Subcutaneous abdominal adipose tissue (tissue), 5 donors: ENCODE measurements at regions not wholly inside any gene's neighbourhood (a gene's known extent, or its start where the extent isn't known, plus 50 kb on each side); places are given as distances from the start of the nearest gene placed in this dataset.
"Not testable (repeated sequence)": the region's sequence is repeated elsewhere in the genome, so short reads cannot be mapped to it uniquely, and the experiment has no call there.

Experiments
- H3K27ac ChIP-seq: one replicate; pipeline ENCODE4 v1.7.0; 2013; ENCODE audit warnings: low read depth, mild to moderate bottlenecking, inconsistent platforms, low read length, moderate library complexity
- H3K27me3 ChIP-seq, 5 donors: one replicate each; pipeline ENCODE4 v1.7.0; 2013; ENCODE audit warnings: low read length in 5 of 5, inconsistent platforms in 1 of 5; ENCODE audit not compliant: control insufficient read depth in 5 of 5, insufficient read depth in 4 of 5
- H3K36me3 ChIP-seq, 5 donors: one replicate each; pipeline ENCODE4 v1.7.0; 2013; ENCODE audit warnings: low read length in 5 of 5; ENCODE audit not compliant: control insufficient read depth in 5 of 5, insufficient read depth in 5 of 5
- H3K4me1 ChIP-seq, 5 donors: one replicate each; pipeline ENCODE4 v1.7.0; 2013; ENCODE audit warnings: low read length in 5 of 5, mild to moderate bottlenecking in 3 of 5, moderate library complexity in 1 of 5; ENCODE audit not compliant: control insufficient read depth in 5 of 5, insufficient read depth in 5 of 5
- H3K4me3 ChIP-seq, 5 donors: one replicate each; pipeline ENCODE4 v1.7.0; 2013; ENCODE audit warnings: low read length in 5 of 5, low read depth in 1 of 5
- H3K9ac ChIP-seq, 5 donors: one replicate each; pipeline ENCODE4 v1.7.0; 2013; ENCODE audit warnings: low read length in 5 of 5, mild to moderate bottlenecking in 4 of 5, moderate library complexity in 3 of 5
- H3K9me3 ChIP-seq, 5 donors: one replicate each; pipeline ENCODE4 v1.7.0; 2013; ENCODE audit warnings: low read length in 5 of 5; ENCODE audit not compliant: control insufficient read depth in 5 of 5
- donor health status: healthy.
- donor health status: healthy.
- donor health status: healthy.
- donor health status: healthy.
- donor health status: healthy.

- peaks cover 6 to 22% (median 17%) of the 10 kb centered on the region in 5 donors for H3K4me1 ChIP-seq
- H3K27ac ChIP-seq: peak overlapping the region; percentile 32
- no peaks in the 10 kb centered on the region for H3K9me3 ChIP-seq
- H3K4me3 ChIP-seq: no peak overlapping the region
- H3K36me3 ChIP-seq: no peaks in the 10 kb centered on the region
- H3K27me3 ChIP-seq: no peaks in the 10 kb centered on the region
- no peak overlapping the region for H3K9ac ChIP-seq
Measured at GRCh38 chr10:3571310-3571825, 213.6 kb downstream of the KLF6 start.

GRCh38 chr10:3570855-3571266 is 214.1 kb downstream of the KLF6 start:
- H3K27ac ChIP-seq: peak overlapping the region; percentile 32

GRCh38 chr10:3570131-3570729 is 214.8 kb downstream of the KLF6 start:
- H3K36me3 ChIP-seq: no peaks in the 10 kb centered on the region
- peaks cover 6 to 22% (median 17%) of the 10 kb centered on the region in 5 donors for H3K4me1 ChIP-seq
- no peak overlapping the region for H3K9ac ChIP-seq
- peak overlapping the region; percentile 32 for H3K27ac ChIP-seq
- peaks cover 0 to 6% (median 5%) of the 10 kb centered on the region in 5 donors for H3K9me3 ChIP-seq
- no peaks in the 10 kb centered on the region for H3K27me3 ChIP-seq
- no peak overlapping the region for H3K4me3 ChIP-seq

More at GRCh38 chr10:3570855-3571266, 214.1 kb downstream of the KLF6 start:
- Histone ChIP-seq H3K9me3 (peaks cover 0 to 4% (median 3%) of the 10 kb centered on the region in 5 donors), H3K27me3 (no peaks in the 10 kb centered on the region), H3K36me3 (no peaks in the 10 kb centered on the region), H3K4me1 (peaks cover 6 to 22% (median 17%) of the 10 kb centered on the region in 5 donors), H3K9ac (no peak overlapping the region), H3K4me3 (no peak overlapping the region)

DNA sequence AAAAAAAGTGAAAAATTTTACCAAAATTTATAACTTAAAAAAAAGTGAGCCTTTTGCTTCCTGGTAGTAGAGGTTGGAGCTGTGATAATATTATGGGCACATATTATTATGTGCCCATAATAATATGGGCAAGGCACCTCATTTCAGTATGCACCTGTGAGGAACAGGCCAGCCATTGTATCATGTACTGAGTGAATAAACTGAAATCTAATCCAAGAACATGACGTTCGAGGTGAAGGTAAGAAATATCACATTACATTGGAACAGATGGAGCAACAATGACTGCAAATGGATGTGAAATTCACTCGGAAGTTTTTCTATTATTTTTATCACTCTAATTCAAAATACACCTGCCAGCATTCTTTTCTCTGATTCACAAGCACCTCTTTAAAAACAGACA is 216.0 kb downstream of the KLF6 start:
- no peak overlapping the region for H3K4me3 ChIP-seq
- no peaks in the 10 kb centered on the region for H3K27me3 ChIP-seq
- peaks cover 0 to 6% (median 5%) of the 10 kb centered on the region in 5 donors for H3K9me3 ChIP-seq
- no peaks in the 10 kb centered on the region for H3K36me3 ChIP-seq
- no peak overlapping the region for H3K9ac ChIP-seq
- no peak overlapping the region for H3K27ac ChIP-seq
- peaks cover 6 to 18% (median 13%) of the 10 kb centered on the region in 5 donors for H3K4me1 ChIP-seq

DNA sequence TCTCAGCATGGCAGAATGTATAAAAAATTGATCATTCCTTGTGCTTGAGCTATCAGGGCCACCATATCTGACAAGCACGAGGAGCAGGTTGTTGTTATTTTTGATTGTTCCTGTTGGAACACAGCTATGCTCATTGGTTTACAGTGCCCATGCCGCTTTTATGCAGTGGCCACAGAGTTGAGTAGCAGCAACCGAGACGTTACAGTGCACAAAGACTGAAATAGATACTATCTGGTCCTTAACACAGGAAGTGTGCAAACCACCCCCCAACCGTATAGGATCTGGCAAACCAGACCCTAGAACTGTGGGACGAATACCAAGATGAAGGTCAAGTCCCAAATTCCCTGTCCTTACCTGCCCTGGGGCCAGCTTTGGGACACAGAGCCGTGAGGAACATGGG is 216.6 kb downstream of the KLF6 start:
- H3K27me3 ChIP-seq: no peaks in the 10 kb centered on the region
- H3K4me3 ChIP-seq: no peak overlapping the region
- no peak overlapping the region for H3K27ac ChIP-seq
- peaks cover 6 to 18% (median 13%) of the 10 kb centered on the region in 5 donors for H3K4me1 ChIP-seq
- peaks cover 0 to 6% (median 5%) of the 10 kb centered on the region in 5 donors for H3K9me3 ChIP-seq
- no peak overlapping the region for H3K9ac ChIP-seq
- H3K36me3 ChIP-seq: no peaks in the 10 kb centered on the region

GRCh38 chr10:3567291-3567963 is 217.6 kb downstream of the KLF6 start:
- H3K9ac ChIP-seq: no peak overlapping the region
- H3K27me3 ChIP-seq: no peaks in the 10 kb centered on the region
- no peak overlapping the region for H3K27ac ChIP-seq

DNA sequence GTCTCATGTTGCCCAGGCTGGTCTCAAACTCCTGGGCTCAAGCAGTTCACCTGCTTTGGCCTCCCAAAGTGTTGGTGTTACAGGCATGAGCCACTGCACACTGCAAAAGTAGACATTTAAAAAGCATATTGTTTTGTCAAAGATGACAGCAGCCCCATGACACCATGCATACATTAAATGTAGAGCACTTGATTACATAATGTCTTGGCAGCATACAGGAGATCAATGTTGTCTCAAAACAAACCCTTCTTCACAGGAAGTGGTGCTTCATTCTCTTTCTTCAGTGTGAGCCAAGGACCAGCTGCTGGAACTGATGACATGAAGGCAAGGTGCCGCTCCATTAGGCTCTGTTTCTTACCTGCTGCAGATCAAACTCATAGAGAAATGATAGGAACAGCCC is 218.4 kb downstream of the KLF6 start:
- peaks cover 6 to 18% (median 13%) of the 10 kb centered on the region in 5 donors for H3K4me1 ChIP-seq
- peaks cover 0 to 6% (median 5%) of the 10 kb centered on the region in 5 donors for H3K9me3 ChIP-seq
- H3K27me3 ChIP-seq: no peaks in the 10 kb centered on the region
- H3K4me3 ChIP-seq: no peak overlapping the region
- no peak overlapping the region for H3K27ac ChIP-seq
- no peak overlapping the region for H3K9ac ChIP-seq
- no peaks in the 10 kb centered on the region for H3K36me3 ChIP-seq

More at GRCh38 chr10:3567291-3567963, 217.6 kb downstream of the KLF6 start:
- Histone ChIP-seq H3K4me3 (no peak overlapping the region), H3K36me3 (no peaks in the 10 kb centered on the region), H3K4me1 (peaks cover 6 to 18% (median 13%) of the 10 kb centered on the region in 5 donors), H3K9me3 (peaks cover 0 to 6% (median 5%) of the 10 kb centered on the region in 5 donors)

DNA sequence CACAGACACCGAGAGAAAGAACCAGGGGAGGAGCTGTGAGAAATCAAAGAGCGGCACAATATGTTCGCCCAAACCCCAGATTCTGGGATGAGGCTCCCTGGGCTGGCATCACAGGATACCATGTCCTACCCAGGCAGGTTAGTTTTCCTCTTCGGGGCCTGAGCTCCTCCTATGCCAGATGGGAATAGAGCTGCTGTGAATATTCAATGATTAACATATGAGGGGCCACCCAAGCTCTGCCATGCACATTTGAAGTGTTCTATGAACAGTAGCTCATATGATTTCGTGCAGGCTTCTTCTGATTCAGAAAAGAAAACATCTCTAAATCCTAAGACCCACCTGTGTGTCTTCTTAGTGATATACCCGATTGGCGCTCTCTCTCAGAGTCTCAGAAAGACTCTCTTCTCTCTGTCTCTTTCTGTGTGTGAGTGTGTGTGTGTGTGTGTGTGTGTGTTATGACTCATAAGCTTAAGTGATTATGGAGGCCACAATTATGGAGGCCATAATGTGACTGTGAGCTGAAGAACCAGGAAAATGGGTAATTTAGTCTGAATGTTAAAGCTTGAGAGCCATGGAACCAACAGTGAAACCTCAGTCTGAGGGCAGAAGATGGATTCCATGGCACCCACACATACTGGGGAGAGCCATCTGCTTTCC is 220.5 kb downstream of the KLF6 start:
- no peak overlapping the region for H3K9ac ChIP-seq
- no peak overlapping the region for H3K27ac ChIP-seq
- H3K4me3 ChIP-seq: no peak overlapping the region
- no peaks in the 10 kb centered on the region for H3K27me3 ChIP-seq
- H3K9me3 ChIP-seq: peaks cover 0 to 6% (median 5%) of the 10 kb centered on the region in 5 donors
- H3K36me3 ChIP-seq: no peaks in the 10 kb centered on the region
- no peaks in the 10 kb centered on the region for H3K4me1 ChIP-seq

DNA sequence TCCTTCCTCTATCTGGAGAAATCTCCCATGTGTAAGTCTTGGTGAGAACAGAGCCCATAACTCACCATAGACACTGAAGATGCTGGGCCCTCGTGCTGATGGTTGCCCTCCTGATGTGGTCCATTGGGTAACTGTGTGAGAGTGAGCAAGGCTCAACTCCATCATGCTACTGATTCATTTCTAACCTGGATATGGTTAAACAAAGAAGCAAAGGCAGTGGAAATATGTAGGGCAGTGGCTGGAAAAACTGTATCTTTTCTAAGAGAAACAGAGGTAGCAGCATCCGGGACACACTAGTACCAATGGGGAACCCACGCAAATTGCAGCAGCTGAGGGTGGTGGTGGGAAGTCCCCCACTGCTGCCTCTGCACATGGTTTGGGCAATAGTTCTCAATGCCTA is 221.7 kb downstream of the KLF6 start:
- H3K4me3 ChIP-seq: no peak overlapping the region
- H3K4me1 ChIP-seq: no peaks in the 10 kb centered on the region
- H3K9ac ChIP-seq: no peak overlapping the region
- H3K27ac ChIP-seq: no peak overlapping the region
- peaks cover 0 to 6% (median 5%) of the 10 kb centered on the region in 5 donors for H3K9me3 ChIP-seq
- no peaks in the 10 kb centered on the region for H3K36me3 ChIP-seq
- no peaks in the 10 kb centered on the region for H3K27me3 ChIP-seq

GRCh38 chr10:3560628-3561027 is 224.4 kb downstream of the KLF6 start:
- not testable (repeated sequence) for H3K4me3 ChIP-seq, H3K36me3 ChIP-seq, H3K27me3 ChIP-seq, H3K4me1 ChIP-seq, H3K9me3 ChIP-seq, H3K27ac ChIP-seq, H3K9ac ChIP-seq
